Stimulated activated CD8-positive, alpha-beta memory T cell treated with anti-CD3 and anti-CD28 coated beads, Interleukin-15, amount 100 ng/mL, for 1 hour (primary cell): ENCODE measurements at regions not wholly inside any gene's neighbourhood (a gene's known extent, or its start where the extent isn't known, plus 50 kb on each side); places are given as distances from the start of the nearest gene placed in this dataset.
"Not testable (repeated sequence)": the region's sequence is repeated elsewhere in the genome, so short reads cannot be mapped to it uniquely, and the experiment has no call there.

Source experiments
- DNase-seq: peaks from one replicate; pipeline ENCODE4 v3.0.0-alpha.2; 2020; ENCODE audit warnings: low read depth

GRCh38 chr12:11446372-11446771 is 51.0 kb upstream of the PRB2 start:
- DNase-seq, result no peak

- no peak for DNase-seq
Measured at GRCh38 chr12:11457996-11458645, 62.8 kb upstream of the PRB2 start.

- no peak for DNase-seq
Measured at GRCh38 chr12:11460343-11461023, 65.1 kb upstream of the PRB2 start.

GRCh38 chr12:11461433-11461832 is 66.1 kb upstream of the PRB2 start:
- no peak for DNase-seq

- DNase-seq, result no peak
Measured at GRCh38 chr12:11477110-11477509, 81.7 kb upstream of the PRB2 start.

GRCh38 chr12:11482955-11483354 is 87.6 kb upstream of the PRB2 start:
- no peak for DNase-seq

GRCh38 chr12:11486623-11487444 is 91.5 kb upstream of the PRB2 start:
- DNase-seq, result peak; percentile 62

- no peak for DNase-seq
Measured at GRCh38 chr12:11496157-11496851, 100.9 kb upstream of the PRB2 start.

GRCh38 chr12:11497438-11497837 is 102.1 kb upstream of the PRB2 start:
- DNase-seq, result no peak

GRCh38 chr12:11497995-11498394 is 102.6 kb upstream of the PRB2 start:
- no peak for DNase-seq

- not testable (repeated sequence) for DNase-seq
Measured at GRCh38 chr12:11498574-11498973, 103.2 kb upstream of the PRB2 start.

- no peak for DNase-seq
Measured at GRCh38 chr12:11499806-11500187, 104.4 kb upstream of the PRB2 start.

- DNase-seq, result peak; percentile 41
Measured at GRCh38 chr12:11500188-11500860, 105.0 kb upstream of the PRB2 start.

- DNase-seq, result no peak
Measured at GRCh38 chr12:11500861-11501230, 105.5 kb upstream of the PRB2 start.

- no peak for DNase-seq
Measured at GRCh38 chr12:11508699-11509098, 113.3 kb upstream of the PRB2 start.

- DNase-seq, result no peak
Measured at GRCh38 chr12:11509326-11509725, 114.0 kb upstream of the PRB2 start.

GRCh38 chr12:11510671-11511070 is 115.3 kb upstream of the PRB2 start:
- no peak for DNase-seq

- no peak for DNase-seq
Measured at GRCh38 chr12:11513288-11513687, 117.9 kb upstream of the PRB2 start.

GRCh38 chr12:11517080-11517479 is 121.7 kb upstream of the PRB2 start:
- no peak for DNase-seq

GRCh38 chr12:11524446-11524845 is 125.0 kb upstream of the ETV6 start:
- DNase-seq, result no peak

GRCh38 chr12:11534064-11534463 is 115.4 kb upstream of the ETV6 start:
- DNase-seq, result no peak

GRCh38 chr12:11535127-11535526 is 114.3 kb upstream of the ETV6 start:
- no peak for DNase-seq
